Esophagus squamous epithelium (tissue), 5 donors: ENCODE measurements at regions not wholly inside any gene's neighbourhood (a gene's known extent, or its start where the extent isn't known, plus 50 kb on each side); places are given as distances from the start of the nearest gene placed in this dataset.

Source experiments
- DNase-seq: peaks from one replicate; lab custom pipeline; 2025; lab: John Stamatoyannopoulos, UW
- H3K27ac ChIP-seq, 4 donors: fragments of 200-600 bp; sonication (generic); one replicate each; pipeline ENCODE4 v1.5.1; 2016 to 2019; ENCODE audit warnings: mild to moderate bottlenecking in 1 of 4
- H3K27me3 ChIP-seq, 4 donors: fragments of 200-600 bp; sonication (generic); 1 replicate in 3 of 4; 2 replicates in 1 of 4; pipeline versions ENCODE4 v1.5.1 to v1.6.0; 2017 to 2021; ENCODE audit warnings: antibody characterized with exemption in 1 of 4
- H3K36me3 ChIP-seq, 3 donors: fragments of 200-600 bp; sonication (generic); one replicate each; pipeline ENCODE4 v1.5.1; 2016 to 2019
- H3K4me1 ChIP-seq, 3 donors: fragments of 200-600 bp; sonication (generic); one replicate each; pipeline ENCODE4 v1.5.1; 2017 to 2019
- H3K4me3 ChIP-seq, 4 donors: fragments of 200-600 bp; sonication (generic); 1 replicate in 3 of 4; 2 replicates in 1 of 4; pipeline ENCODE4 v1.5.1; 2016 to 2019; ENCODE audit warnings: mild to moderate bottlenecking in 2 of 4, moderate library complexity in 1 of 4
- H3K9me3 ChIP-seq, 3 donors: fragments of 200-600 bp; sonication (generic); one replicate each; pipeline ENCODE4 v1.5.1; 2016 to 2019
- POLR2A ChIP-seq, 4 donors: fragments of 450-650 bp; IDR thresholded peaks; one replicate each; pipeline ENCODE4 v1.6.1; 2017; ENCODE audit warnings: antibody characterized with exemption in 4 of 4, mild to moderate bottlenecking in 4 of 4, moderate library complexity in 3 of 4
- WGBS, 2 donors: methylation state at CpG; one replicate each; pipeline ENCODE4 v1.1.5; 2018; 5-methylcytosine and 5-hydroxymethylcytosine counted together
- intact Hi-C: fragments of 100-400 bp; cut with DNase I; formaldehyde crosslinking; loops from one replicate; pipeline ENCODE4 v1.15.0; 2022
- TF ChIP-seq, protein P1 (sequence below), 6 experiments: fragments of 450-650 bp in 4 of 6; fragments of 200-600 bp in 2 of 6; sonication (generic) in 2 of 6; IDR thresholded peaks; one replicate each; pipeline ENCODE4 v1.5.1; 2016 to 2019; ENCODE audit warnings: antibody characterized with exemption in 6 of 6, mild to moderate bottlenecking in 4 of 6, moderate library complexity in 4 of 6
- donor health status: DM: yes; HTN: yes; CAD: no.

GRCh38 chr5:110342683-110343082 is 383.8 kb downstream of the TMEM232 start:
- 0% methylated on average over 1 of the region's 1 CpG for WGBS, 2 donors
- intact Hi-C loops, result no loop called here
- H3K4me1 ChIP-seq, result no peaks in the 10 kb centered on the region
- no peaks in the 10 kb centered on the region for H3K36me3 ChIP-seq
- H3K4me3 ChIP-seq, result no peak overlapping the region
- no peak for TF ChIP-seq POLR2A (IDR thresholded peaks at IDR 0.05)
- TF ChIP-seq, protein P1, sequence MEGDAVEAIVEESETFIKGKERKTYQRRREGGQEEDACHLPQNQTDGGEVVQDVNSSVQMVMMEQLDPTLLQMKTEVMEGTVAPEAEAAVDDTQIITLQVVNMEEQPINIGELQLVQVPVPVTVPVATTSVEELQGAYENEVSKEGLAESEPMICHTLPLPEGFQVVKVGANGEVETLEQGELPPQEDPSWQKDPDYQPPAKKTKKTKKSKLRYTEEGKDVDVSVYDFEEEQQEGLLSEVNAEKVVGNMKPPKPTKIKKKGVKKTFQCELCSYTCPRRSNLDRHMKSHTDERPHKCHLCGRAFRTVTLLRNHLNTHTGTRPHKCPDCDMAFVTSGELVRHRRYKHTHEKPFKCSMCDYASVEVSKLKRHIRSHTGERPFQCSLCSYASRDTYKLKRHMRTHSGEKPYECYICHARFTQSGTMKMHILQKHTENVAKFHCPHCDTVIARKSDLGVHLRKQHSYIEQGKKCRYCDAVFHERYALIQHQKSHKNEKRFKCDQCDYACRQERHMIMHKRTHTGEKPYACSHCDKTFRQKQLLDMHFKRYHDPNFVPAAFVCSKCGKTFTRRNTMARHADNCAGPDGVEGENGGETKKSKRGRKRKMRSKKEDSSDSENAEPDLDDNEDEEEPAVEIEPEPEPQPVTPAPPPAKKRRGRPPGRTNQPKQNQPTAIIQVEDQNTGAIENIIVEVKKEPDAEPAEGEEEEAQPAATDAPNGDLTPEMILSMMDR (IDR thresholded peaks at IDR 0.05), result no peak
- DNase-seq, result no peak
- H3K27ac ChIP-seq, result no peak overlapping the region
- H3K27me3 ChIP-seq, result no peaks in the 10 kb centered on the region
- no peaks in the 10 kb centered on the region for H3K9me3 ChIP-seq

DNA sequence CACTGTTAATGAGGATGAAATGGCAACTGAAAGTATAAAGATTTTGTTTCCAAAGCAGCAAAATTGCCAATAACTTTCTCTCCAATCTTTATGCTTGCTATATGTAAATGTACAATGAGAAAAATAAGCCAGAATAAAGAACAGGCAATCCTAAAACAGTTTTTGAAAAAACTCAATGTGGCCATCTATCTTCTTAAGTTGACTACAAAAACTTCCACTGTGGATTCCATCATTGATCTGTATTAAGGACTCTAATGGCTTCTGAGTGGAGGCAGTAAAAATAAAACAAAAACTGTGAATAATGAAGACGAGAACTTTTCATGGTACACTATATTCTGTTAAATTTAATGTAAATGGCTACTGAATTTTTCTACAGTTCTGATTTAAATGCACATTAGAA is 382.9 kb downstream of the TMEM232 start:
- intact Hi-C loops, result no loop called here
- WGBS, 2 donors, result 67 to 70% methylated on average over 1 of the region's 1 CpG

DNA sequence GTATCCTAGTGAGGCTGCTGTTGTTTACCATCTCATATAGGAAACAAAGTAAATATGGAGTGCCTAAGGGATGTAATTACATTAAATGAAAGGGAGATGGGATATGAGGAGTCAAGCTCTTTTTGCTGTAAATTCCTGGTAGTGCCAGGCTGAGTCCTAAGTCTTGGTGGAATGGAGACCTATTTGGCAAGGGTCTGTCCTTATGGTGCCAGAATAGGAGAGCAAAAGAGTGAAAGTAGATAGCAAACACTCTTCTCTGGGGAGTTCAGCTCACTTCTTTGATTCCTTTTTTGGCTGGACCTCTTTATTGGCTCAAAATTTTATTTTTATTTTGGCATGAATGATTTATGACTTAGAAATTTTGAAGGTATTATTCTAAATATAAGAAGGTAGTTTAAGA is 380.8 kb downstream of the TMEM232 start:
- DNase-seq, result no peak
- H3K27me3 ChIP-seq, result no peaks in the 10 kb centered on the region
- intact Hi-C loops, result no loop called here
- no peak for TF ChIP-seq POLR2A (IDR thresholded peaks at IDR 0.05)
- TF ChIP-seq, protein P1 (IDR thresholded peaks at IDR 0.05), result no peak
- H3K36me3 ChIP-seq, result no peaks in the 10 kb centered on the region
- no peak overlapping the region for H3K4me3 ChIP-seq
- H3K9me3 ChIP-seq, result no peaks in the 10 kb centered on the region
- no peaks in the 10 kb centered on the region for H3K4me1 ChIP-seq
- H3K27ac ChIP-seq, result no peak overlapping the region

More for the DNA sequence above, 382.9 kb downstream of the TMEM232 start:
- Histone ChIP-seq H3K27ac (no peak overlapping the region), H3K9me3 (no peaks in the 10 kb centered on the region), H3K4me1 (no peaks in the 10 kb centered on the region), H3K36me3 (no peaks in the 10 kb centered on the region), H3K27me3 (no peaks in the 10 kb centered on the region), H3K4me3 (no peak overlapping the region)
- no peak for TF ChIP-seq POLR2A (IDR thresholded peaks at IDR 0.05)
- TF ChIP-seq, protein P1 (IDR thresholded peaks at IDR 0.05), result no peak
- DNase-seq, result no peak

GRCh38 chr5:110346893-110347358 is 379.5 kb downstream of the TMEM232 start:
- intact Hi-C loops, result no loop called here
- Histone ChIP-seq H3K27ac (no peak overlapping the region), H3K4me1 (no peaks in the 10 kb centered on the region), H3K27me3 (no peaks in the 10 kb centered on the region), H3K4me3 (no peak overlapping the region), H3K9me3 (no peaks in the 10 kb centered on the region), H3K36me3 (no peaks in the 10 kb centered on the region)
- TF ChIP-seq, protein P1 (IDR thresholded peaks at IDR 0.05), result no peak
- no peak for TF ChIP-seq POLR2A (IDR thresholded peaks at IDR 0.05)
- no peak for DNase-seq

- H3K27me3 ChIP-seq, result no peaks in the 10 kb centered on the region
- no peaks in the 10 kb centered on the region for H3K36me3 ChIP-seq
- H3K9me3 ChIP-seq, result no peaks in the 10 kb centered on the region
- intact Hi-C loops, result no loop called here
- TF ChIP-seq, protein P1 (IDR thresholded peaks at IDR 0.05), result no peak
- no peak for TF ChIP-seq POLR2A (IDR thresholded peaks at IDR 0.05)
- H3K4me3 ChIP-seq, result no peak overlapping the region
- no peak for DNase-seq
- H3K4me1 ChIP-seq, result no peaks in the 10 kb centered on the region
- H3K27ac ChIP-seq, result no peak overlapping the region
These were observed 378.7 kb downstream of the TMEM232 start for GRCh38 chr5:110347781-110348180.
